HL-60 (cell line): ENCODE measurements at regions not wholly inside any gene's neighbourhood (a gene's known extent, or its start where the extent isn't known, plus 50 kb on each side); places are given as distances from the start of the nearest gene placed in this dataset.

Experiments used
- CTCF ChIP-seq: IDR thresholded peaks from one replicate; pipeline ENCODE4 v1.5.1; 2011; ENCODE audit warnings: low read length, control low read depth, inconsistent platforms; ENCODE audit not compliant: insufficient read depth
- GABPA ChIP-seq: IDR thresholded peaks from 2 replicates; pipeline ENCODE4 v1.6.1; 2012; ENCODE audit warnings: low read depth
- POLR2AphosphoS5 ChIP-seq: IDR thresholded peaks from 2 replicates; pipeline ENCODE4 v1.6.1; 2012; ENCODE audit warnings: low read depth
- REST ChIP-seq: IDR thresholded peaks from 2 replicates; pipeline ENCODE4 v1.6.1; 2012; ENCODE audit warnings: low read depth; ENCODE audit not compliant: insufficient replicate concordance
- SPI1 ChIP-seq: IDR thresholded peaks from 2 replicates; pipeline ENCODE4 v1.6.1; 2012; ENCODE audit warnings: low read depth, mild to moderate bottlenecking, borderline replicate concordance

GRCh38 chr13:104387510-104387909 lies 1321.3 kb upstream of the SLC10A2 start:
- TF ChIP-seq CTCF = no peak
- TF ChIP-seq POLR2AphosphoS5 = no peak
- no peak for TF ChIP-seq GABPA
- TF ChIP-seq REST = no peak
- no peak for TF ChIP-seq SPI1
